NT2/D1 (cell line): ENCODE measurements at regions not wholly inside any gene's neighbourhood (a gene's known extent, or its start where the extent isn't known, plus 50 kb on each side); places are given as distances from the start of the nearest gene placed in this dataset.

Source experiments
- SUZ12 ChIP-seq: IDR thresholded peaks from 2 replicates; pipeline ENCODE4 v1.6.1; 2011; ENCODE audit not compliant: insufficient read length, insufficient read depth; ENCODE audit errors: extremely low read depth
- YY1 ChIP-seq: IDR thresholded peaks from 2 replicates; pipeline ENCODE4 v1.6.1; 2011; ENCODE audit not compliant: insufficient read length, insufficient read depth
- ZNF274 ChIP-seq: IDR thresholded peaks from 2 replicates; pipeline ENCODE4 v1.6.1; 2011; ENCODE audit warnings: mild to moderate bottlenecking, low read depth, low read length

- no peak for TF ChIP-seq YY1
- TF ChIP-seq SUZ12, result no peak
- no peak for TF ChIP-seq ZNF274
Measured at GRCh38 chr9:91053824-91054223, 252.2 kb downstream of the SYK start.
